KMS-11 (cell line): ENCODE measurements at regions not wholly inside any gene's neighbourhood (a gene's known extent, or its start where the extent isn't known, plus 50 kb on each side); places are given as distances from the start of the nearest gene placed in this dataset.
A peak's percentile ranks its signal among the peaks of the same experiment; 100 is the strongest.
"Not testable (repeated sequence)": the region's sequence is repeated elsewhere in the genome, so short reads cannot be mapped to it uniquely, and the experiment has no call there.

ENCODE experiments used
- H2AFZ ChIP-seq: fragments of 200-600 bp; sonication (generic); 2 replicates; pipeline ENCODE4 v1.6.1; 2016; ENCODE audit warnings: antibody characterized with exemption, mixed run types, low read depth
- H3K27ac ChIP-seq: fragments of 200-600 bp; sonication (generic); 2 replicates; pipeline ENCODE4 v1.6.1; 2016; ENCODE audit warnings: mild to moderate bottlenecking, mixed run types
- H3K27me3 ChIP-seq: fragments of 200-600 bp; sonication (generic); 2 replicates; pipeline ENCODE4 v1.6.1; 2017; ENCODE audit warnings: mild to moderate bottlenecking, low read depth, mixed run types, moderate library complexity; ENCODE audit not compliant: insufficient read depth
- H3K36me3 ChIP-seq: fragments of 200-600 bp; sonication (generic); 2 replicates; pipeline ENCODE4 v1.6.1; 2017; ENCODE audit warnings: mild to moderate bottlenecking, mixed run types; ENCODE audit not compliant: insufficient read depth
- H3K4me1 ChIP-seq: fragments of 200-600 bp; sonication (generic); 2 replicates; pipeline ENCODE4 v1.6.1; 2016; ENCODE audit warnings: mild to moderate bottlenecking, low read depth, mixed run types; ENCODE audit not compliant: poor library complexity, severe bottlenecking
- H3K4me2 ChIP-seq: fragments of 200-600 bp; sonication (generic); 2 replicates; pipeline ENCODE4 v1.7.0; 2016; ENCODE audit warnings: mild to moderate bottlenecking, mixed run types
- H3K4me3 ChIP-seq: fragments of 200-600 bp; sonication (generic); IDR thresholded peaks from 2 replicates; pipeline ENCODE4 v1.6.1; 2017; ENCODE audit warnings: low read depth, low read length, mixed read lengths; ENCODE audit not compliant: insufficient read depth
- H3K79me2 ChIP-seq: fragments of 200-600 bp; sonication (generic); 2 replicates; pipeline ENCODE4 v1.6.1; 2016; ENCODE audit warnings: low read depth, mixed run types; ENCODE audit not compliant: insufficient read depth
- H3K9ac ChIP-seq: fragments of 200-600 bp; sonication (generic); 2 replicates; pipeline ENCODE4 v1.6.1; 2016; ENCODE audit warnings: mild to moderate bottlenecking, mixed run types
- H4K20me1 ChIP-seq: fragments of 200-600 bp; sonication (generic); 2 replicates; pipeline ENCODE4 v1.6.1; 2016; ENCODE audit warnings: mild to moderate bottlenecking, mixed run types; ENCODE audit not compliant: insufficient read depth
- CTCF ChIP-seq: fragments of 200-600 bp; sonication (generic); conservative IDR thresholded peaks from 2 replicates; pipeline ENCODE4 v1.6.1; 2017; ENCODE audit warnings: low read depth, mild to moderate bottlenecking, antibody characterized with exemption, low read length, moderate library complexity, mixed read lengths

GRCh38 chr16:17552351-17552750, 81.6 kb upstream of the XYLT1 start:
- no peak overlapping the region for H3K4me2 ChIP-seq
- no peaks in the 10 kb centered on the region for H3K79me2 ChIP-seq
- H3K27me3 ChIP-seq = no peaks in the 10 kb centered on the region
- no peaks in the 10 kb centered on the region for H4K20me1 ChIP-seq
- H3K4me3 ChIP-seq = no peak overlapping the region
- H3K4me1 ChIP-seq = no peaks in the 10 kb centered on the region
- TF ChIP-seq CTCF = no peak
- no peak overlapping the region for H3K9ac ChIP-seq
- H3K36me3 ChIP-seq = no peaks in the 10 kb centered on the region
- no peak overlapping the region for H2AFZ ChIP-seq
- H3K27ac ChIP-seq = no peak overlapping the region

- not testable (repeated sequence) for H4K20me1 ChIP-seq, H3K27ac ChIP-seq, H3K4me3 ChIP-seq, H3K4me2 ChIP-seq, H3K27me3 ChIP-seq, H3K36me3 ChIP-seq, H3K9ac ChIP-seq, H3K79me2 ChIP-seq, H2AFZ ChIP-seq, H3K4me1 ChIP-seq
Measured at GRCh38 chr16:17551682-17552081, 80.9 kb upstream of the XYLT1 start.

GRCh38 chr16:17548825-17549224, 78.1 kb upstream of the XYLT1 start:
- Histone ChIP-seq H3K27me3 (no peaks in the 10 kb centered on the region), H3K4me1 (no peaks in the 10 kb centered on the region), H4K20me1 (no peaks in the 10 kb centered on the region), H3K9ac (no peak overlapping the region), H3K27ac (no peak overlapping the region), H3K36me3 (no peaks in the 10 kb centered on the region), H2AFZ (no peak overlapping the region), H3K4me2 (no peak overlapping the region), H3K4me3 (no peak overlapping the region), H3K79me2 (no peaks in the 10 kb centered on the region)
- no peak for TF ChIP-seq CTCF

GRCh38 chr16:17544785-17545184, 74.0 kb upstream of the XYLT1 start:
- H3K9ac ChIP-seq = no peak overlapping the region
- no peak overlapping the region for H3K27ac ChIP-seq
- no peaks in the 10 kb centered on the region for H3K27me3 ChIP-seq
- H3K79me2 ChIP-seq = no peaks in the 10 kb centered on the region
- TF ChIP-seq CTCF = peak; percentile 68
- no peaks in the 10 kb centered on the region for H3K4me1 ChIP-seq
- H4K20me1 ChIP-seq = no peaks in the 10 kb centered on the region
- no peak overlapping the region for H2AFZ ChIP-seq
- no peak overlapping the region for H3K4me3 ChIP-seq
- no peak overlapping the region for H3K4me2 ChIP-seq
- H3K36me3 ChIP-seq = no peaks in the 10 kb centered on the region

GRCh38 chr16:17544304-17544703, 73.5 kb upstream of the XYLT1 start:
- H3K27me3 ChIP-seq = no peaks in the 10 kb centered on the region
- no peak overlapping the region for H2AFZ ChIP-seq
- no peak overlapping the region for H3K27ac ChIP-seq
- H3K79me2 ChIP-seq = no peaks in the 10 kb centered on the region
- no peaks in the 10 kb centered on the region for H3K36me3 ChIP-seq
- no peaks in the 10 kb centered on the region for H4K20me1 ChIP-seq
- TF ChIP-seq CTCF = no peak
- H3K4me1 ChIP-seq = no peaks in the 10 kb centered on the region
- no peak overlapping the region for H3K9ac ChIP-seq
- no peak overlapping the region for H3K4me3 ChIP-seq
- H3K4me2 ChIP-seq = no peak overlapping the region
